Breast epithelium (tissue), 4 donors: ENCODE measurements at regions not wholly inside any gene's neighbourhood (a gene's known extent, or its start where the extent isn't known, plus 50 kb on each side); places are given as distances from the start of the nearest gene placed in this dataset.

ENCODE experiments used
- DNase-seq, 2 donors: peaks; one replicate each; pipeline ENCODE4 v3.0.0-alpha.2; 2019; ENCODE audit warnings: low spot score in 2 of 2
- H3K27ac ChIP-seq, 2 donors: fragments of 200-600 bp; sonication (generic) in 1 of 2; one replicate each; pipeline ENCODE4 v1.5.1; 2016 to 2019; ENCODE audit warnings: mild to moderate bottlenecking in 1 of 2
- H3K27me3 ChIP-seq, 2 donors: fragments of 200-600 bp; sonication (generic) in 1 of 2; one replicate each; pipeline versions ENCODE4 v1.5.1 to v1.6.0; 2017 to 2019; ENCODE audit warnings: control low read depth in 1 of 2, mild to moderate bottlenecking in 1 of 2
- H3K36me3 ChIP-seq: fragments of 200-600 bp; one replicate; pipeline ENCODE4 v1.5.1; 2019
- H3K4me1 ChIP-seq, 2 donors: fragments of 200-600 bp; sonication (generic); one replicate each; pipeline ENCODE4 v1.5.1; 2016 to 2019; ENCODE audit warnings: control low read depth in 1 of 2
- H3K4me3 ChIP-seq, 3 donors: fragments of 200-600 bp; sonication (generic); 1 replicate in 2 of 3; 2 replicates in 1 of 3; pipeline ENCODE4 v1.5.1; 2016 to 2019; ENCODE audit warnings: mild to moderate bottlenecking in 3 of 3, moderate library complexity in 2 of 3
- H3K9me3 ChIP-seq, 2 donors: fragments of 200-600 bp; sonication (generic) in 1 of 2; one replicate each; pipeline ENCODE4 v1.5.1; 2016 to 2019; ENCODE audit warnings: control low read depth in 1 of 2
- CTCF ChIP-seq, 3 donors: fragments of 450-650 bp; IDR thresholded peaks; one replicate each; pipeline ENCODE4 v1.5.1; 2016 to 2017; ENCODE audit warnings: antibody characterized with exemption in 3 of 3, mild to moderate bottlenecking in 3 of 3, moderate library complexity in 3 of 3
- POLR2A ChIP-seq: fragments of 450-650 bp; IDR thresholded peaks from one replicate; pipeline ENCODE4 v1.6.1; 2016; ENCODE audit warnings: antibody characterized with exemption, mild to moderate bottlenecking, moderate library complexity
- POLR2AphosphoS5 ChIP-seq, 3 donors: sonication (generic); formaldehyde crosslinking; IDR thresholded peaks; one replicate each; pipeline ENCODE4 v1.6.1; 2017; ENCODE audit warnings: antibody characterized with exemption in 3 of 3
- intact Hi-C: fragments of 100-400 bp; cut with DNase I; formaldehyde crosslinking; loops from one replicate; pipeline ENCODE4 v1.15.1; 2023; ENCODE audit warnings: low total_unique reads

DNA sequence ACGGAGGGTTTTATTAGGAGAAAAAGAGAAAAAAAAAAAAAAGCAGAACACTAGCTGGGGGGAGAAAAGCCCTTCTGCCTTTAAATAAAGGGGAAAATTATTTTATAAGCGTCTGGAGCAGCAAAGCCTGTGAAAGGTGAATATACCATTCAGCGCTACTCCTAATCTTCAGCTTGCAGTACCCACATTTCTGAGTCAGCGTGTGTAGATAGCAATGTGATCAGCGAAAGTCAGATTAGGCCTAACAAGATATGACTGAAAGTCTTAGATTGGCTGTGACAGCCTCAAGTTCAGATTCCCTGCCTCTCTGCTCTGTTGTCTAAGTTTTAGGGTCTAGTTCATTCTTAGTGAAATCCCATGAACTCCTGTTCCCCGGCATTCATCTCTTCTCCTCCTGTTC, 279.5 kb downstream of the TMEM114 start:
- TF ChIP-seq POLR2AphosphoS5 (IDR thresholded peaks at IDR 0.05), result no peak
- TF ChIP-seq CTCF (IDR thresholded peaks at IDR 0.05), result no peak
- TF ChIP-seq POLR2A, result no peak
- H3K9me3 ChIP-seq, result peaks cover 0 to 12% of the 10 kb centered on the region in 2 donors
- intact Hi-C loops, result loop anchor here (10.0 kb wide), 1 partner anchor 1866 kb away; no protein-coding TSS in a partner anchor

DNA sequence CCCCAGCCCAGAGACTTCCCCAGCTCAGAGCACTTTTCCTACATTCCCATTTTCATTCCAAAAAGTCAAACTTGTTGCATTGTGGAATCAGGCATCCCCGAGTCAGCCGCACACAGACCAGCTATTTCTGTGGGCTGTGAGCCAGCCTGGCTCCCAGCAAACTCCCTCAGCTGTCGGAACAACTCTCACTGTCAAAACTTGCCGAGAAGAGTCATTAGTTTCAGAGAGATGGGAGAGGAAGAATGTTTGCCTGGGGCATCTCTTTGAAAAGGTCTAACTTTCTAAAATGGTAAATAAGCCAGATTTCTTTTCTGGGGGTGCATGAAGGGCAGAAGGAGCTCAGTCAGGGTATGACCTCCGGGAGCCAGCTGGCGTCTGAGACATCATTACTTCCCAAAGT, 280.0 kb downstream of the TMEM114 start:
- no peak for DNase-seq
- intact Hi-C loops, result loop anchor here (10.0 kb wide), 1 partner anchor 1866 kb away; no protein-coding TSS in a partner anchor
- Histone ChIP-seq H3K27ac (no peak overlapping the region), H3K9me3 (peaks cover 0 to 12% of the 10 kb centered on the region in 2 donors), H3K36me3 (no peaks in the 10 kb centered on the region), H3K4me3 (no peak overlapping the region), H3K4me1 (no peaks in the 10 kb centered on the region), H3K27me3 (no peaks in the 10 kb centered on the region)
- no peak for TF ChIP-seq POLR2AphosphoS5 (IDR thresholded peaks at IDR 0.05)
- no peak for TF ChIP-seq POLR2A
- TF ChIP-seq CTCF (IDR thresholded peaks at IDR 0.05), result no peak

More for the DNA sequence above, 279.5 kb downstream of the TMEM114 start:
- DNase-seq, result no peak
- H3K27me3 ChIP-seq, result no peaks in the 10 kb centered on the region
- H3K4me1 ChIP-seq, result no peaks in the 10 kb centered on the region
- H3K27ac ChIP-seq, result no peak overlapping the region
- no peak overlapping the region for H3K4me3 ChIP-seq
- no peaks in the 10 kb centered on the region for H3K36me3 ChIP-seq

DNA sequence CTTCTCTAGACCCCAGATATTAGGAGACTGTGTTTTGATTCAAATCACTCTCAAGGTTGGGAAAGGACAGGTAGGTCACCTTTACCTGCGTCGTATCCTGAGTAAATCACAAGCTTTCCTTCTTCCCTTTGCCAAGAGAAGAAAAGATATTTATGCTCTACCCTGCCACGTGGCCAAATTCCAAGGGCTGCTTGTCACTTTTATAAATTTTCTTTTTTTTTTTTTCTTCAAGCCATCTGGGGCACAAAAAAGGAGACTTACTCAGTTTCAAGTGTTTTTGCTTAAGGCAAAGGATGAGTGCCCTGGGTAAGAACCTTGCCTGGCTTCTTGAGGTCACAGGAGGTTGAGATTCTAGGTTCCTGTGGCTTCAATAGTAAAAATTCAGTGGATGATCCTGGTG, 285.1 kb downstream of the TMEM114 start:
- intact Hi-C loops, result no loop called here
- no peak overlapping the region for H3K27ac ChIP-seq
- H3K9me3 ChIP-seq, result peaks cover 0 to 18% of the 10 kb centered on the region in 2 donors
- H3K36me3 ChIP-seq, result no peaks in the 10 kb centered on the region
- no peak for TF ChIP-seq CTCF (IDR thresholded peaks at IDR 0.05)
- no peak for TF ChIP-seq POLR2A
- TF ChIP-seq POLR2AphosphoS5 (IDR thresholded peaks at IDR 0.05), result no peak
- no peak for DNase-seq
- H3K4me3 ChIP-seq, result no peak overlapping the region
- H3K4me1 ChIP-seq, result no peaks in the 10 kb centered on the region
- no peaks in the 10 kb centered on the region for H3K27me3 ChIP-seq

- Histone ChIP-seq H3K4me1 (no peaks in the 10 kb centered on the region), H3K36me3 (no peaks in the 10 kb centered on the region), H3K9me3 (peaks cover 0 to 10% of the 10 kb centered on the region in 2 donors), H3K27me3 (no peaks in the 10 kb centered on the region), H3K4me3 (no peak overlapping the region), H3K27ac (no peak overlapping the region)
- intact Hi-C loops, result no loop called here
- no peak for DNase-seq
- TF ChIP-seq CTCF (IDR thresholded peaks at IDR 0.05), result no peak
- no peak for TF ChIP-seq POLR2AphosphoS5 (IDR thresholded peaks at IDR 0.05)
- no peak for TF ChIP-seq POLR2A
These were observed 290.7 kb downstream of the TMEM114 start for GRCh38 chr16:8299635-8300034.

- peaks cover 0 to 9% of the 10 kb centered on the region in 2 donors for H3K9me3 ChIP-seq
- intact Hi-C loops, result no loop called here
- no peaks in the 10 kb centered on the region for H3K27me3 ChIP-seq
- no peak for TF ChIP-seq CTCF (IDR thresholded peaks at IDR 0.05)
- no peak for TF ChIP-seq POLR2A
- TF ChIP-seq POLR2AphosphoS5 (IDR thresholded peaks at IDR 0.05), result no peak
- no peak for DNase-seq
- no peak overlapping the region for H3K4me3 ChIP-seq
- no peaks in the 10 kb centered on the region for H3K4me1 ChIP-seq
- H3K27ac ChIP-seq, result no peak overlapping the region
- H3K36me3 ChIP-seq, result no peaks in the 10 kb centered on the region
These were observed 294.6 kb downstream of the TMEM114 start for GRCh38 chr16:8295513-8296237.
